COLO668 (cell line): ENCODE measurements at regions not wholly inside any gene's neighbourhood (a gene's known extent, or its start where the extent isn't known, plus 50 kb on each side); places are given as distances from the start of the nearest gene placed in this dataset.
"Not testable (repeated sequence)": the region's sequence is repeated elsewhere in the genome, so short reads cannot be mapped to it uniquely, and the experiment has no call there.

Experiments used
- DNase-seq: peaks from one replicate; lab custom pipeline; 2025; ENCODE audit not compliant: unreplicated experiment; lab: John Stamatoyannopoulos, UW

GRCh38 chr17:73912373-73912746 lies 268.1 kb upstream of the SDK2 start:
- no peak for DNase-seq

- DNase-seq = peak; percentile 5
These were observed 270.5 kb upstream of the SDK2 start for GRCh38 chr17:73914536-73915274.

DNA sequence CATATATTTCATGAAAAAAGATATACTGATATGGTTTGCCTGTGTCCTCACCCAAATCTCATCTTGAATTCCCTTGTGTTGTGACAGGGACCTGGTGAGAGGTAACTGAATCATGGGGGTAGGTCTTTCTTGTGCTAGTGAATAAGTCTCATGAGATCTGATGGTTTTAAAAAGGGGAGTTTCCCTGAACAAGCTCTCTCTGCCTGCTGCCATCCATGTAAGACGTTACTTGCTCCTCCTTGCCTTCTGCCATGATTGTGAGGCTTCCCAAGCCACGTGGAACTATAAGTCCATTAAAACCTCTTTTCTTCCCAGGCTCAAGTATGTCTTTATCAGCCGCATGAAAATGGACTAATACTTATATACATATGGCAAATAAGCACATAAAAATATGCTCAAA lies 274.8 kb upstream of the SDK2 start:
- not testable (repeated sequence) for DNase-seq

GRCh38 chr17:73921306-73921705 lies 277.1 kb upstream of the SDK2 start:
- no peak for DNase-seq

- DNase-seq = no peak
These were observed 279.2 kb upstream of the RPL38 start for GRCh38 chr17:73924114-73924908.

- DNase-seq = no peak
These were observed 278.6 kb upstream of the RPL38 start for GRCh38 chr17:73924909-73925186.

DNA sequence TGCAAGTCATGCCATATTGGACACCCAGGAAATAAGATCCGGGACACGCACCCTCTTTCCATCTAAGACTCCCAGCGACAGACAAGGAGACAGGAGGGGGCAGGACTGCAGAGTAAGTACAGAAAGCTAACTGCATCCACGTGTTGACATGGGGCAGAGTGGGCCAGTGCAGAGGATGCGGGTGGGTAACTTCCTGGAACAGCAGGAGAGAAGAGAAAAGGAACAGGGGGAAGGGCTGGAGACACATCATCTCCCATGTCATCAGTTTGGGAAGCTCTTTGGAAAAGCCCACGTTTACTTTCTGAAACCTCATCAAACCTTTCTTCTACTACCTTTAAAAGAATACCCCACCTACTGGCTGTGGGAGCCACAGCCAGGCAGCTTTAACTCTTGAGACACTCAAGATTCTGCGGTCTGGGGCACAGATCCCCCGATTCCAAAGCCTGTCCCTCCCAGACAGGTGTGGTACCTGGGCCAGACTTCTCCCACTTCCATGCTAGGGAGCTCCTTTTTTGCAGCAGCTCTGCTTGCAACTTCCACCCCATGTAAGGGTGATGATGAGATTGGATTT lies 273.5 kb upstream of the RPL38 start:
- DNase-seq = no peak

GRCh38 chr17:73932216-73932749 lies 271.2 kb upstream of the RPL38 start:
- DNase-seq = no peak

GRCh38 chr17:73933164-73933766 lies 270.2 kb upstream of the RPL38 start:
- no peak for DNase-seq

DNA sequence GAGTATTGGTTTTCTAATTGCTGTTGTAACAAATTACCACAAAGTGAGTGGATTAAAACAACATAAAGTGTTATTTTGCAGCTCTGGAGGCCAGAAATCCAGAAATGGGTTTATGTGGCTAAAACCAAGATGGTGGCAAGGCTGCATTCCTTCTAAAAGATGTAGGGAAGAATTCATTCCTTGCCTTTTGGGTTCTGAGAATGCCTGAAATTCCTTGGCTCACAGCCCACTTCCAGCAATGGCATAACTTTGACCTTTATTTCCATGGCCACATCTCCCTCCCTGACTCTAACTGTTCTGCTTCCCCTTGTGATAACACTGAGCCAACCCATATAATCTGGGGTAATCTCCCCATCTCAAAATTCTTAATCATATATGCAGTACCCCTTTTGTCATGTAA lies 269.6 kb upstream of the RPL38 start:
- DNase-seq = no peak

- DNase-seq = no peak
These were observed 268.8 kb upstream of the RPL38 start for GRCh38 chr17:73934696-73935095.

GRCh38 chr17:73936908-73937627 lies 266.4 kb upstream of the RPL38 start:
- peak; percentile 28 for DNase-seq

- no peak for DNase-seq
These were observed 264.8 kb upstream of the RPL38 start for GRCh38 chr17:73938706-73939105.

GRCh38 chr17:73939806-73940205 lies 263.7 kb upstream of the RPL38 start:
- DNase-seq = no peak

- no peak for DNase-seq
These were observed 263.0 kb upstream of the RPL38 start for GRCh38 chr17:73940511-73940910.

GRCh38 chr17:73941919-73942530 lies 261.5 kb upstream of the RPL38 start:
- DNase-seq = no peak

- DNase-seq = no peak
These were observed 260.6 kb upstream of the RPL38 start for GRCh38 chr17:73942703-73943415.

GRCh38 chr17:73943416-73944110 lies 259.9 kb upstream of the RPL38 start:
- DNase-seq = no peak

- no peak for DNase-seq
These were observed 259.1 kb upstream of the RPL38 start for GRCh38 chr17:73944366-73944765.
